Lower leg skin (tissue), 3 donors: ENCODE measurements at regions not wholly inside any gene's neighbourhood (a gene's known extent, or its start where the extent isn't known, plus 50 kb on each side); places are given as distances from the start of the nearest gene placed in this dataset.

ENCODE experiments used
- CTCF ChIP-seq, 3 donors: fragments of 450-650 bp; IDR thresholded peaks; one replicate each; pipeline ENCODE4 v1.5.1; 2016; ENCODE audit warnings: antibody characterized with exemption in 3 of 3, mild to moderate bottlenecking in 3 of 3, moderate library complexity in 2 of 3
- POLR2A ChIP-seq, 2 donors: fragments of 450-650 bp; IDR thresholded peaks; one replicate each; pipeline ENCODE4 v1.6.1; 2016 to 2017; ENCODE audit warnings: antibody characterized with exemption in 2 of 2, mild to moderate bottlenecking in 1 of 2, moderate library complexity in 1 of 2

GRCh38 chr13:65168026-65168425, 2062.1 kb downstream of the PCDH9 start:
- TF ChIP-seq POLR2A (IDR thresholded peaks at IDR 0.05) (no peak), CTCF (IDR thresholded peaks at IDR 0.05) (no peak)
